BJ (cell line): ENCODE measurements at regions not wholly inside any gene's neighbourhood (a gene's known extent, or its start where the extent isn't known, plus 50 kb on each side); places are given as distances from the start of the nearest gene placed in this dataset.
"Not testable (repeated sequence)": the region's sequence is repeated elsewhere in the genome, so short reads cannot be mapped to it uniquely, and the experiment has no call there.

Experiments
- CTCF ChIA-PET: fragments of 350-600 bp; formaldehyde crosslinking; extraction: SDS; loops from one replicate; lab custom pipeline; 2021; ENCODE audit warnings: antibody characterized with exemption, inconsistent platforms; lab: Yijun Ruan, JAX
- POLR2A ChIA-PET: fragments of 300-600 bp; sonication (Branson Sonifier 250); formaldehyde crosslinking; extraction: SDS; loops from one replicate; lab custom pipeline; 2021; ENCODE audit warnings: antibody characterized with exemption; lab: Charles Lee
- DNase-seq: peaks from one replicate; pipeline ENCODE4 v3.0.0-alpha.2; 2011; ENCODE audit warnings: low read depth
- H3K27me3 ChIP-seq: 2 replicates; pipeline ENCODE4 v1.6.0; 2011; ENCODE audit warnings: low read length; ENCODE audit not compliant: control insufficient read depth, insufficient read depth
- H3K36me3 ChIP-seq: 2 replicates; pipeline ENCODE4 v1.5.1; 2011; ENCODE audit warnings: low read length; ENCODE audit not compliant: control insufficient read depth, insufficient read depth
- H3K4me3 ChIP-seq: 2 replicates; pipeline ENCODE4 v1.5.1; 2011; ENCODE audit warnings: low read depth, mild to moderate bottlenecking, control low read depth, low read length
- TF ChIP-seq, protein P1 (sequence below): IDR thresholded peaks from 2 replicates; pipeline ENCODE4 v1.5.1; 2011; ENCODE audit warnings: low read depth, mild to moderate bottlenecking, control low read depth, inconsistent platforms, low read length, moderate library complexity; ENCODE audit not compliant: insufficient read depth

DNA sequence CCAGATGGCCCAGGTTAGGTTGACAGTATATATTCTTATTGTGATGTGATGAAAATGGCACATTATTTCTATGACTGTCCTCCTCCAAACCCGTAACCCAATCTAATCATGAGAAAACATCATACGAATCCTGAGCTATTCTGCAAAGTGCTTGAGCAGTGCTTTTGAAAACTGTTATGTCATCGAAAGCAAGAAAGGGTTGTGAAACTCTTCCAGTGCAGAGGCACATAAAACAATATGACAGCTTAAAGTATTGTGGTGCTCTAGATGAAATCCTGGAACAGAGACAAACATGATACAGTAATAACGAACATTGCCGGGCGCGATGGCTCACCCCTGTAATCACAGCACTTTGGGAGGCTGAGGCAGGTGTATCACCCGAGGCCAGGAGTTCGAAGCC lies 1648.0 kb downstream of the STIM2 start:
- TF ChIP-seq, protein P1, sequence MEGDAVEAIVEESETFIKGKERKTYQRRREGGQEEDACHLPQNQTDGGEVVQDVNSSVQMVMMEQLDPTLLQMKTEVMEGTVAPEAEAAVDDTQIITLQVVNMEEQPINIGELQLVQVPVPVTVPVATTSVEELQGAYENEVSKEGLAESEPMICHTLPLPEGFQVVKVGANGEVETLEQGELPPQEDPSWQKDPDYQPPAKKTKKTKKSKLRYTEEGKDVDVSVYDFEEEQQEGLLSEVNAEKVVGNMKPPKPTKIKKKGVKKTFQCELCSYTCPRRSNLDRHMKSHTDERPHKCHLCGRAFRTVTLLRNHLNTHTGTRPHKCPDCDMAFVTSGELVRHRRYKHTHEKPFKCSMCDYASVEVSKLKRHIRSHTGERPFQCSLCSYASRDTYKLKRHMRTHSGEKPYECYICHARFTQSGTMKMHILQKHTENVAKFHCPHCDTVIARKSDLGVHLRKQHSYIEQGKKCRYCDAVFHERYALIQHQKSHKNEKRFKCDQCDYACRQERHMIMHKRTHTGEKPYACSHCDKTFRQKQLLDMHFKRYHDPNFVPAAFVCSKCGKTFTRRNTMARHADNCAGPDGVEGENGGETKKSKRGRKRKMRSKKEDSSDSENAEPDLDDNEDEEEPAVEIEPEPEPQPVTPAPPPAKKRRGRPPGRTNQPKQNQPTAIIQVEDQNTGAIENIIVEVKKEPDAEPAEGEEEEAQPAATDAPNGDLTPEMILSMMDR, result no peak
- POLR2A ChIA-PET, result interaction anchor here (0.5 kb wide), 1 partner anchor 10 kb away, joined by 9 read pairs; no protein-coding TSS in a partner anchor

DNA sequence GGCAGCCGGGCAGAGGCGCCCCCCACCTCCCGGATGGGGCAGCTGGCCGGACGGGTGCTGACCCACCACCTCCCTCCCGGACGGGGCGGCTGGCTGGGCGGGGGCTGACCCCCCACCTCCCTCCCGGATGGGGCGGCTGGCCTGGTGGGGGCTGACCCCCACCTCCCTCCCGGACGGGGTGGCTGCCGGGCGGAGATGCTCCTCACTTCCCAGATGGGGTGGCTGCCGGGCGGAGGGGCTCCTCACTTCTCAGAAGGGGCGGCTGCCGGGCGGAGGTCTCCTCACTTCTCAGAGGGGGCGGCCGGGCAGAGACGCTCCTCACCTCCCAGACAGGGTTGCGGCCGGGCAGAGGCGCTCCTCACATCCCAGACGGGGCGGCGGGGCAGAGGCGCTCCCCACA lies 1654.1 kb downstream of the STIM2 start:
- POLR2A ChIA-PET, CTCF ChIA-PET, DNase-seq, H3K36me3 ChIP-seq, H3K27me3 ChIP-seq, H3K4me3 ChIP-seq: not testable (repeated sequence)

More for the DNA sequence above, 1648.0 kb downstream of the STIM2 start:
- Histone ChIP-seq H3K27me3 (no peaks in the 10 kb centered on the region), H3K4me3 (no peak overlapping the region), H3K36me3 (no peaks in the 10 kb centered on the region)
- no peak for DNase-seq
- CTCF ChIA-PET, result no interaction called here

DNA sequence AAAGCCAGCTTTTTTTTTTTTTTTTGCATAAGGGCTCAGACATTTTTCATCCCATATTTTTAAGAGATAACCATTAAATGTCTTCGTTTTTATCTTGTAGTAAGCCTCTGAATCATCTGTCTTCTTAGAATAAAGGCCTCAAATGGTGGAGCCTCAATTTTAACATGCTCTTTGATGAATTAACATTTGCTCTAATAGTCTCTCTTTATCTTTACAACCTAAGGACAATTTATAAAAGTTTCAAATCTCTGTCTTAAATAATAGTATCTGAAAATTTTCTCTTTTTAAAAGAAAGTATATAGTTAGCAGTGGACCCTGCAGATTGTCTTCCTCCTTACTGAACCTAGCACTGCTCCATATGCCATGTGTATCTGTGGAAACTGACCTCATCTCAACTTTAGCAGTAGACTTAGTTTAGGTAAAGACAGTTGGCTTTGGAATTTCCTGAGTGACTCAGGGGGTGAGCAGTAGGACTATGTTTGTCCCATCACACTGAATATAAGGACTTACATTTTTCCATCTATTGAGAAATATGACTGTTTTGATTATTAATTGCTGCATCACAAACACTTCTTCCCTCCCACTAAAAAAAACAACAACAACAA lies 1658.0 kb downstream of the STIM2 start:
- CTCF ChIA-PET, result no interaction called here
- H3K36me3 ChIP-seq, result no peaks in the 10 kb centered on the region
- no peak for DNase-seq
- H3K4me3 ChIP-seq, result no peak overlapping the region
- TF ChIP-seq, protein P1, result no peak
- no peaks in the 10 kb centered on the region for H3K27me3 ChIP-seq
- POLR2A ChIA-PET, result interaction anchor here (0.6 kb wide), 3 partner anchors 10 to 272 kb away, joined by 4 to 12 read pairs (median 9); no protein-coding TSS in a partner anchor

DNA sequence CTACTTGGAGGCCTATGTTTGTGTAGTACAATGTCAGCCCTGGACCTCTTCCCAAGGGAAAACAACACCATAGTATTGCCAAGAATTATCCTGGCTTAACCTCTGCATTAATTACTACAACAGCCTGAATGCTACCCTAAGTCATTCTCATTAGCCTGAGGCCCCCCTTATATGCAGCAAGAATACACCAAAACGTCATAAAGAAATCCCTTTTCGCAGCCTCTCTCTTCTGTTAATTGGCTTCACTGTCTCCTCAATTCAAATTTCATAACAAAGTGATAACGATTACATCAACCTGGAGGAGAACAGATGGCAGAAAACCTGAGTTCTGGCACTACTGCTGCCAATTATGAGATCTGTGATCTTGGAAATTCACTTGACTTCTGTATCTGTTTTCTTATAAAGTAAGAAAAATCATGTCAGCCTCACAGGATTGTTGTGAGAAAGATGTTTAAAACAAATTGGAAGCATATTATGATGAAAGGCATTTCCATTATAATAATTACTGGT lies 1663.1 kb downstream of the STIM2 start:
- Histone ChIP-seq H3K27me3 (no peaks in the 10 kb centered on the region), H3K4me3 (no peak overlapping the region), H3K36me3 (no peaks in the 10 kb centered on the region)
- TF ChIP-seq, protein P1, result no peak
- DNase-seq, result no peak
- CTCF ChIA-PET, result no interaction called here
- POLR2A ChIA-PET, result interaction anchor here (0.7 kb wide), 1 partner anchor 413 kb away, joined by 9 read pairs; no protein-coding TSS in a partner anchor

DNA sequence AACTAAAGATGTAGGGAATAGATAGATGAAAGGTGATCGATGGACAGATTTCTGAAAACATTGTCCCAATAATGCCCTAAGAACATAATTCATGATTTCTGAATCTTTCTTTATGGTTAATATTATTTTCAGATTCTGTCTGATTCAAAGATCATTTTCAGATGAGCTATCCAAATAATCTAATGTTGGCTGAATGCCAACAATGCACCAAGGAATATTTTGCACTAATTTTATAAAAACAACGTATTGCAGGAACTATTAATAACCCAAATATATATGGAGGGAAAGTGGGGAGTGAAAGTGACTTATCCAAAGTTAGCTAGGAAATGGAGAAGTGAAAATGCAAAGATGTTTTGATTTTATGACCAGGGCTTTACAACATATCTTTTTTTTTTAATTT lies 1675.5 kb downstream of the STIM2 start:
- DNase-seq, result no peak
- ChIA-PET POLR2A (interaction anchor here (0.5 kb wide), 1 partner anchor 17 kb away, joined by 3 read pairs; no protein-coding TSS in a partner anchor), CTCF (no interaction called here)
- no peak overlapping the region for H3K4me3 ChIP-seq
- no peaks in the 10 kb centered on the region for H3K27me3 ChIP-seq
- TF ChIP-seq, protein P1, result no peak
- no peaks in the 10 kb centered on the region for H3K36me3 ChIP-seq
